Adipocyte (in vitro differentiated cells): ENCODE measurements at regions not wholly inside any gene's neighbourhood (a gene's known extent, or its start where the extent isn't known, plus 50 kb on each side); places are given as distances from the start of the nearest gene placed in this dataset.

Experiments used
- DNase-seq: peaks from one replicate; pipeline ENCODE4 v3.0.0-alpha.2; 2015; ENCODE audit warnings: low read depth
- H3K27me3 ChIP-seq: replicated peaks from 2 replicates; pipeline ENCODE4 v1.7.0; 2013; ENCODE audit warnings: mild to moderate bottlenecking, low read length, moderate library complexity; ENCODE audit not compliant: control insufficient read depth, insufficient read depth
- H3K36me3 ChIP-seq: 2 replicates; pipeline ENCODE4 v1.7.0; 2013; ENCODE audit warnings: low read length, mild to moderate bottlenecking, moderate library complexity; ENCODE audit not compliant: control insufficient read depth, insufficient read depth, severe bottlenecking
- H3K4me1 ChIP-seq: 2 replicates; pipeline ENCODE4 v1.7.0; 2013; ENCODE audit warnings: mild to moderate bottlenecking, low read length, moderate library complexity; ENCODE audit not compliant: control insufficient read depth, insufficient read depth
- H3K4me3 ChIP-seq: 2 replicates; pipeline ENCODE4 v1.7.0; 2013; ENCODE audit warnings: mild to moderate bottlenecking, low read length, moderate library complexity
- H3K9ac ChIP-seq: 2 replicates; pipeline ENCODE4 v1.7.0; 2013; ENCODE audit warnings: mild to moderate bottlenecking, low read length, moderate library complexity
- H3K9me3 ChIP-seq: 2 replicates; pipeline ENCODE4 v1.7.0; 2013; ENCODE audit warnings: mild to moderate bottlenecking, low read length, moderate library complexity; ENCODE audit not compliant: control insufficient read depth

GRCh38 chr1:78387201-78387600 lies 103.6 kb upstream of the PTGFR start:
- H3K4me1 ChIP-seq = peaks cover 18% of the 10 kb centered on the region
- H3K36me3 ChIP-seq = no peaks in the 10 kb centered on the region
- no peak for DNase-seq
- no peak overlapping the region for H3K4me3 ChIP-seq
- H3K9me3 ChIP-seq = peaks cover 2% of the 10 kb centered on the region
- H3K9ac ChIP-seq = peak overlapping the region; percentile 7
- H3K27me3 ChIP-seq = no peaks in the 10 kb centered on the region

DNA sequence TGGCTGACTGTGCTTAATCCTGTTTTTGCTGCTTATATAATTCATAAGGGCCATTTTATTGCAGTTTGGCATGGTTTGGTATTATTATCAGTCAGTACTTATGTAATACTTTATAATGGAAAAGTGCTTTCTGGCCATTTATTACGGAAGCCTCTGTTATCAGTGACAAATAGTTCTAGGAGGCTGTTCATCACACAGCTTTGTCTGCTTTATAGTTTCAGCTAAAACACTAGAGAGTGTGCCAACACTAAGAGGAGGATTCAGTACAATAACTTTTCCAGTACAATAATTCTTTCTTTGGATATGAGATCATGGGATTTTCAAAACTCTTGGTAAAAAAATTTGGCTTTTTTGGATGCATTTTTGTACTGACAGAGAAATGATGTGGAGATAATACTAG lies 102.9 kb upstream of the PTGFR start:
- peak overlapping the region; percentile 7 for H3K9ac ChIP-seq
- peaks cover 7% of the 10 kb centered on the region for H3K9me3 ChIP-seq
- H3K36me3 ChIP-seq = no peaks in the 10 kb centered on the region
- H3K4me1 ChIP-seq = peaks cover 18% of the 10 kb centered on the region
- H3K4me3 ChIP-seq = no peak overlapping the region
- no peaks in the 10 kb centered on the region for H3K27me3 ChIP-seq
- DNase-seq = peak; percentile 18

GRCh38 chr1:78388275-78388674 lies 102.5 kb upstream of the PTGFR start:
- H3K27me3 ChIP-seq = no peaks in the 10 kb centered on the region
- H3K36me3 ChIP-seq = no peaks in the 10 kb centered on the region
- H3K9me3 ChIP-seq = peaks cover 8% of the 10 kb centered on the region
- DNase-seq = peak; percentile 13
- no peak overlapping the region for H3K4me3 ChIP-seq
- H3K9ac ChIP-seq = no peak overlapping the region
- peaks cover 18% of the 10 kb centered on the region for H3K4me1 ChIP-seq

GRCh38 chr1:78401148-78401547 lies 89.6 kb upstream of the PTGFR start:
- H3K36me3 ChIP-seq = no peaks in the 10 kb centered on the region
- H3K9ac ChIP-seq = no peak overlapping the region
- H3K4me1 ChIP-seq = no peaks in the 10 kb centered on the region
- no peaks in the 10 kb centered on the region for H3K27me3 ChIP-seq
- H3K9me3 ChIP-seq = peaks cover 4% of the 10 kb centered on the region
- peak; percentile 50 for DNase-seq
- H3K4me3 ChIP-seq = no peak overlapping the region

DNA sequence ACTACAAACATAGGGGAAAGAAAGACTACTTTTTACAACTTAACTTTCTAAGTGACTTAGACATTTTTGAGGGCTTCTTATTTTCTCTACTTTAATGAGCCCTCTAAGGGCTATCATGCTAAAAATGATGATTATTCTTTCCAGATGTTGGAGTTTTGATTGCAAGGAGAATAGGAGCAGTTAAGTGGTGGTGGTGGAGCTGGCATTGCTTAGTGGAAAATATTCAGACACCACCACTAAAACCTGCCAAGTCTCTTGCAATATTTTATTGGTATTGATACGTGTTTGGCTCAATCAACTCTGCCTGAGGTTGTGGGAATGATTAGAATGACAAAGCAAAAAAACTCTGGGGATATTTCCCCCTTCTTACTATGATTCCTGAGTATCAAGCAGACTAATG lies 82.6 kb upstream of the PTGFR start:
- H3K4me1 ChIP-seq = peaks cover 18% of the 10 kb centered on the region
- no peaks in the 10 kb centered on the region for H3K36me3 ChIP-seq
- H3K4me3 ChIP-seq = no peak overlapping the region
- peaks cover 36% of the 10 kb centered on the region for H3K9me3 ChIP-seq
- no peaks in the 10 kb centered on the region for H3K27me3 ChIP-seq
- peak overlapping the region; percentile 52 for H3K9ac ChIP-seq
- peak; percentile 80 for DNase-seq

GRCh38 chr1:78408810-78409209 lies 82.0 kb upstream of the PTGFR start:
- H3K27me3 ChIP-seq = no peaks in the 10 kb centered on the region
- H3K36me3 ChIP-seq = no peaks in the 10 kb centered on the region
- DNase-seq = peak; percentile 49
- H3K9me3 ChIP-seq = peaks cover 36% of the 10 kb centered on the region
- no peak overlapping the region for H3K4me3 ChIP-seq
- H3K4me1 ChIP-seq = peaks cover 18% of the 10 kb centered on the region
- H3K9ac ChIP-seq = peak overlapping the region; percentile 52

DNA sequence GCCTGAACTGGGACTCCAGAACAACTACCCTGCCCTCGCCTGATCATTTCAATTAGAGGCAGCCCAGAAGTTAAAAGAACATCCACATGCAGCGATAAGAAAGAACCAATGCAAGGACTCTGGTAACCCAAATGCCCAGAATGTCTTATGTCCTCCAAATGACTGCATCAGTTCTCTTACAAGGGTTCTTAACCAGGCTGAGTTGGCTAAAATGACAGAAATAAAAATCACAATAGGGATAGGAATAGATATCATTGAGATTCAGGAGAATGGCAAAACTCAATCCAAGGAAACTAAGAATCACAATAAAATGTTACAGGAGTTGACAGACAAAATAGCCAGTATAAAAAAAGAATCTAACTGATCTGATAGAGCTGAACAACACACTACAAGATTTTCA lies 80.1 kb upstream of the PTGFR start:
- H3K4me3 ChIP-seq = no peak overlapping the region
- H3K9me3 ChIP-seq = peaks cover 33% of the 10 kb centered on the region
- DNase-seq = no peak
- H3K9ac ChIP-seq = no peak overlapping the region
- H3K4me1 ChIP-seq = peaks cover 18% of the 10 kb centered on the region
- no peaks in the 10 kb centered on the region for H3K36me3 ChIP-seq
- no peaks in the 10 kb centered on the region for H3K27me3 ChIP-seq

- Histone ChIP-seq H3K27me3 (no peaks in the 10 kb centered on the region), H3K4me3 (peak overlapping the region; percentile 23), H3K9me3 (peaks cover 33% of the 10 kb centered on the region), H3K9ac (no peak overlapping the region), H3K4me1 (peaks cover 18% of the 10 kb centered on the region), H3K36me3 (no peaks in the 10 kb centered on the region)
- no peak for DNase-seq
These were observed 79.1 kb upstream of the PTGFR start for GRCh38 chr1:78411707-78412106.

GRCh38 chr1:78415165-78415564 lies 75.6 kb upstream of the PTGFR start:
- H3K9ac ChIP-seq = no peak overlapping the region
- no peak overlapping the region for H3K4me3 ChIP-seq
- no peaks in the 10 kb centered on the region for H3K27me3 ChIP-seq
- H3K9me3 ChIP-seq = peaks cover 30% of the 10 kb centered on the region
- H3K4me1 ChIP-seq = peaks cover 12% of the 10 kb centered on the region
- no peaks in the 10 kb centered on the region for H3K36me3 ChIP-seq
- DNase-seq = no peak

DNA sequence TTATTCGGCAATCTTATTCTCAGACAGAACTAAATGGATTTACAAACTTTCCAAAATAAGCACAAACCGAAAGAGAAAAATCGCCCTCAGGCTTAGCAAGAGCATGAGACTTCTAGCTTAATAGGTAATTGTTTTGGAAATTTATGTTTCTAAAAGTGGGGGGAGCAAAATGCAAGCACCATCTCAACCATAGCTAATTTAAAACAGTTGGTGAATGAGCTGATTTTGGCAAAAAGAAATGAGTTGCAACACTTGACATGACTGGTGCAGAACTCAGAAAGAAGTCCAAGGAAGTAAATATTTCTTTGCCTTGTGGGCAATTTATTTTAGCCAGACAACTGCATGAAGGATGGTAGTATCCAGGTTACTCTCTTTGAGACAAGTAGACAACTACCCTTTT lies 71.5 kb upstream of the PTGFR start:
- Histone ChIP-seq H3K36me3 (no peaks in the 10 kb centered on the region), H3K27me3 (no peaks in the 10 kb centered on the region), H3K4me1 (peaks cover 12% of the 10 kb centered on the region), H3K4me3 (peak overlapping the region; percentile 74), H3K9ac (peak overlapping the region; percentile 77), H3K9me3 (no peaks in the 10 kb centered on the region)
- DNase-seq = peak; percentile 95

GRCh38 chr1:78420181-78420580 lies 70.6 kb upstream of the PTGFR start:
- no peak for DNase-seq
- peaks cover 12% of the 10 kb centered on the region for H3K4me1 ChIP-seq
- H3K4me3 ChIP-seq = no peak overlapping the region
- no peaks in the 10 kb centered on the region for H3K27me3 ChIP-seq
- H3K9ac ChIP-seq = no peak overlapping the region
- H3K36me3 ChIP-seq = no peaks in the 10 kb centered on the region
- no peaks in the 10 kb centered on the region for H3K9me3 ChIP-seq

GRCh38 chr1:78420688-78421087 lies 70.1 kb upstream of the PTGFR start:
- no peak overlapping the region for H3K4me3 ChIP-seq
- no peak overlapping the region for H3K9ac ChIP-seq
- no peaks in the 10 kb centered on the region for H3K36me3 ChIP-seq
- H3K9me3 ChIP-seq = no peaks in the 10 kb centered on the region
- H3K27me3 ChIP-seq = no peaks in the 10 kb centered on the region
- peaks cover 12% of the 10 kb centered on the region for H3K4me1 ChIP-seq
- no peak for DNase-seq
